Inferior parietal cortex (tissue), 1 donor: ENCODE measurements at regions not wholly inside any gene's neighbourhood (a gene's known extent, or its start where the extent isn't known, plus 50 kb on each side); places are given as distances from the start of the nearest gene placed in this dataset.
"Not testable (repeated sequence)": the region's sequence is repeated elsewhere in the genome, so short reads cannot be mapped to it uniquely, and the experiment has no call there.

ENCODE experiments used
- DNase-seq: peaks from one replicate; pipeline ENCODE4 v3.0.0-alpha.2; 2016; ENCODE audit errors: extremely low spot score

DNA sequence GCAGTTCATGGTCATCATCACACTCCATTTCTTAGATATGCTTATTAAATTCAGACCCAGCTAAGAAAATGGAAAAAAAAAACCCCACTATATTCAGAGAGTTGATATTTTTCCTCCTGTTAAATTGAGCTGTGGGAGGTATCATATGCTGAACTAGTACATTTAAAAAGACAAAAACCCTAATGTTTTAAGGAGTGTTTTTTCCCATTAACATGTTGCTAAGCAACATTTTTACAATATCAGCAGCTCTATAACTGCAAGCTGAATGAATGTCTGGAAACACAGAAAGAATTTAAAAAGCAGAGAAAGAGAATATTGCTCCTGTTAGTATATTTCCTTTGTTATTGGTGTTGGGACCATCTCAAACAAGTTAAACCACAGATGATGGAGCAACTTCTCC is 265.8 kb upstream of the GRIA1 start:
- DNase-seq: no peak

DNA sequence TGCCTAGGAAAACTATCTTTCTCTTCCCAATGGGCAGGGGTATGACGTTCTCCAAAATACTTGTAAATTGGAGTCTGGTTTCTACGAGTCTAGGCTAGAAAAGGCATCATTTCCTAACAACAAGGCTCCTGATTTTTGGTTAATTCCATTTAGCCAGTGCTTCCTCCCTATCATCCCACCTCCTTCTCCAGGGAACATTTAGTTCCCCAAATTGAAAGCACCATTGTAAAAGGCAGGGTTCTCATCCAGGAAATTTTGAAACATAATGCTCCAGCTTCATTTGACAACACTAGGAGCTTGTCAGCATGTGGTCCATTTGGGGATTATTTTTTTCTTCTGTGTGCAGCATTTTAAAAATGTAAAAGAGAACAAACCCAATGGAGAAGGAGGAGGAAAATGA is 256.5 kb upstream of the GRIA1 start:
- DNase-seq: no peak

DNA sequence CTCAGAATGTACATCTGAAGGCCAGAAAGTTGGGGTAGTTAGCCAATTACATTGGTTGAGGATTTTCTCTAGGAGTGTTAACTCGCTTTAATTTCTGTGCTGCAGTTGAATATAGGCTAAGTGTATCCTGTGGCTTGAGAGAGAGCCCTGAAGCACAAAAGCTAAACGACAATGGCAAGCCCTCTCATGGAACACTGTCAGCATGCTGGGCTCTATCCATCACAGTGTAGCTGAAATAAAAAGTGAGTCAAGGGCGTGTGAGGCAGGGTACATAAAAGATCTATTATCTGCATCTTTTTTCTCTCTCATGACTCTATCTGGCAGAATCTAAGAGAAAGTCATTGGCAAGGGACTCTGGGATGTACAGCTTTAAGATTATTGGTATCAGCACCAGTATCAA is 254.2 kb upstream of the GRIA1 start:
- no peak for DNase-seq

- DNase-seq: no peak
These were observed 252.7 kb upstream of the GRIA1 start for GRCh38 chr5:153237671-153238332.

DNA sequence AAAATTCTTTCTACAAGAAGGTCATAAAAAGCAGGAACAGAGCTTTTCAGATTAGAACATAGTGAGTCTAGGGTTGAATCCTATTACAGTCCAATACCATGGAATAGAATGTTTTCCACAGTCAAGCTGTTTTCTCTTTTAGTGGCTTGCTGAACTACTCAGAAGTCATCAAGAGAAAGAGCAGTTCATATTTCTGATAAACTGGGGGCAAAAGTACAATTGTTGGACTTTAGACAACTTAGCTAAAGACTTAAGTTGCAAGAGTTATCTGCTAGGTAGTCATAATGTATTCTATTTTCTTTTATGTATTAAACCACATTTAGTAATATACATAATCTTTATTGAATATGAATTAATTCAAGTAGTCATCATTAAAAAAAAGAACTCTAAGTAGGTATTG is 233.1 kb upstream of the GRIA1 start:
- DNase-seq: no peak

GRCh38 chr5:153258469-153258868 is 232.0 kb upstream of the GRIA1 start:
- no peak for DNase-seq

- no peak for DNase-seq
These were observed 223.0 kb upstream of the GRIA1 start for GRCh38 chr5:153267506-153267905.

- DNase-seq: no peak
These were observed 214.8 kb upstream of the GRIA1 start for GRCh38 chr5:153275695-153276094.

DNA sequence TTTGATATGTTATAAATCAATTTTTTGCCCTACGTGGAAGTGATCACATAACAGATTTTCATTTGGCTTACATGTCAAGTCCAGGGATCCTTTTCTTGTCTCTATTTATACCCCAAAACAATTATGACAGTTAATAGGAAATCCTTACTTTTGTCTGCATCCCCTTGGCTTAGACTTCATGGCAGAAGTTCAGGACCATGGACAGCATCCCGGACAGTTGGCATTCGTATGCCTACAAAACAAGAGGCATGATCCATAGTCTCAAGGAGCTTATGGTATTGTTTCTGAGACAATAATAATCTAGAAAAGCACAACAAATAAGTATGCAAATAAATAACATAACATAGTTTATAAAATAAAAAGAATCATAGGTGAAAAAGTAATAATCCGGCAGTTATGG is 214.3 kb upstream of the GRIA1 start:
- DNase-seq: no peak

DNA sequence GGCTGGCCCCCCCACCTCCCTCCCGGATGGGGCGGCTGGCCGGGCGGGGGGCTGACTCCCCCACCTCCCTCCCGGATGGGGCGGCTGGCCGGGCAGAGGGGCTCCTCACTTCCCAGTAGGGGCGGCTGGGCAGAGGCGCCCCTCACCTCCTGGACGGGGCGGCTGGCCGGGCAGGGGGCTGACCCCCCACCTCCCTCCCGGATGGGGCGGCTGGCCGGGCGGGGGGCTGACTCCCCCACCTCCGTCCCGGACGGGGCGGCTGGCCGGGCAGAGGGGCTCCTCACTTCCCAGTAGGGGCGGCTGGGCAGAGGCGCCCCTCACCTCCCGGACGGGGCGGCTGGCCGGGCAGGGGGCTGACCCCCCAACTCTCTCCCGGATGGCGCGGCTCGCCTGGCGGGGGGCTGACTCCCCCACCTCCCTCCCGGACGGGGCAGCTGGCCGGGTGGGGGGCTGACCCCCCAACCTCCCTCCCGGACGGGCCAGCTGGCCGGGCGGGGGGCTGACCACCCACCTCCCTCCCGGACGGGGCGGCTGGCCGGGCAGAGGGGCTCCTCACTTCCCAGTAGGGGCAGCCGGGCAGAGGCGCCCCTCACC is 194.1 kb upstream of the GRIA1 start:
- DNase-seq: not testable (repeated sequence)

DNA sequence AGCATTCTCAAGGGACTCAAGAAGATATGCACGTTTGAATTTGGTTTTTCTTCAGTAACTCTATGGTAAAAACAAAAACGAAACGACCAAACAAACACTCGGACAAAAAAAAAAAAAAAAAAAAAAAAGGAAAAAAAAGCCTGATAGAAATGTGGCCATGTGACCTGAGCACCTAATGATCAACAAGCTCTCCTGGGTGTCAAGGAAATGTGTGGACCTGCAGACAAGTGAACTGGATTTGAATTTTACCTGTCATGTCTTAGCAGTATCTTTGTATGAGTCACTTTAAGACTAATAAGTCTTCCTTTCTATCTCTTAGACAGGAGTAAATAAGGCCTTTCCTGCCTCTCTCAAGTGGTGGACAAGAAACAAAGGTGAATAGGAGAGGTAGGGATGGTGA is 190.6 kb upstream of the GRIA1 start:
- DNase-seq: no peak

DNA sequence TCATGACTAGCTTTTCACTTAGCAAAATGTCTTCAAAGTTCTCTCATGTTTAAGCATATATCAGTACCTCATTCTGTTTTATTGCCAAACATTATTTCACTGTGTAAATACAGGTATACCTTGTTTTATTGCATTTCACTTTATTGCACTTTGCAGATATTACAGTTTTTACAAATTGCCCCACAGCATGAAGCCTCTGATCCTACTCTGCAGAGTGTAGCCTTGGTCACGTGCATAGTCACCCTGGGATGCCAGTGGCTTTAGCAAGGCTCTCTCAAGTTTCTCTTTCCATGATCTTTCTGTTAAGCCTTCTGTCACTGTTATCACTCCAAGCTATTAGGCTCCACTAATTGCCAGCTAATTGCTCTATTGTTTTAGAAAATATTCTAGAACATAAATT is 182.2 kb upstream of the GRIA1 start:
- no peak for DNase-seq

DNA sequence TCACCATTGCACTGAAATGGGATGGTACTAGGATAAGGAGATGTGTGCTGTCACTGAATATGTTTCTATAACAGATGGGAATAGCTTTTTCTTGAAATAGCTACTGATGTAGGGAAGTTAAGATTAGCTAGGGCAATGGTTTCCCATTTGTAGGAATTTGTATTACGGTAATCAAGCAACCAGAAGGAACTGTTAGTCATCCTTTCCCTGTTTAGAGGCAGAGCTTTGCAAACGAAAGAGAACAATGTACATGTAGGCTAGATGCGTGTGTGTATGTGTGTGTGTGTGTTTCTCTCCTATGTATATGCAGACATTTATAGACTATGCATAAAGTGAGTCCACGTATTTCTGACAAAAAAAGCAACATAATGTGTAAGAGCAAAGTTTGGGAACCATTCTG is 171.9 kb upstream of the GRIA1 start:
- DNase-seq: peak; percentile 25

- DNase-seq: no peak
These were observed 169.0 kb upstream of the GRIA1 start for GRCh38 chr5:153321478-153321877.

GRCh38 chr5:153340139-153340538 is 150.3 kb upstream of the GRIA1 start:
- DNase-seq: no peak

GRCh38 chr5:153340738-153341137 is 149.7 kb upstream of the GRIA1 start:
- DNase-seq: no peak

DNA sequence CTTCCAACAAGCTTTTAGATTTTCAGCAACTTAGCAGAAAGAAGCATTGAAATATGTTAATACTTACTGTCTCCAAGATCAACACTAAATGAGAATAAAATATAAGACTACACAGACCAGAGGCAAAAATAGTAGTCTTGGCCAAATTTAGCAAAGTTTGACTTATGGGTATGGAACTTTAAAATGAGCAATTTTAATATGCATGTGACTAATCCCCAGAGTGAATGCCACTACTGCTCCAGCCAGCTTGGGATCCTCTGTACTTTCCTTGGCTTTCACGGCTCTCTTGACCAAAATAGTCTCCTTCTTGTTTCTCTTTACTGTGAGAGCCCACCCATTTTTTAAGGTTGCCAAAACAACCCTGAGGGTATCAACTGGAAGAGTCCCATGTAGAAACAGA is 148.0 kb upstream of the GRIA1 start:
- DNase-seq: no peak

DNA sequence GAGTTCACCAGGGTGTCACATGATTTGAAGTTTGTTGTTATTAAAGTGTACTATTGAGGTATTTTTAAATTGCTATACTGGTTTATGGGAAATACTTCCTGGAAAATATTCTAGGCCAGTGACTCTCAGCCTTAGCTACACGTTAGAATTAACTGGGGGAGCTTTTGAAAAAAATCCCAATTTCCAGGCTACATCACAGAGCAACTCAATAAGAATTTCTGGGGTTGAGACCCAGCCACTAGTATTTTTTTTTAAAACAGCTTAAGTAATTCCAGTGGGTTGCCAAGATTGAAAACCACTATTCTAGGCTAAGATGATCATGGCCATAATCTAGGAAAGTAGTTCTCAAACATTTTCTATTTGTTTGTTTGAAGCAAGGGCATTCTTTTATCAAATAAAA is 142.9 kb upstream of the GRIA1 start:
- no peak for DNase-seq

- no peak for DNase-seq
These were observed 140.1 kb upstream of the GRIA1 start for GRCh38 chr5:153350175-153350883.

DNA sequence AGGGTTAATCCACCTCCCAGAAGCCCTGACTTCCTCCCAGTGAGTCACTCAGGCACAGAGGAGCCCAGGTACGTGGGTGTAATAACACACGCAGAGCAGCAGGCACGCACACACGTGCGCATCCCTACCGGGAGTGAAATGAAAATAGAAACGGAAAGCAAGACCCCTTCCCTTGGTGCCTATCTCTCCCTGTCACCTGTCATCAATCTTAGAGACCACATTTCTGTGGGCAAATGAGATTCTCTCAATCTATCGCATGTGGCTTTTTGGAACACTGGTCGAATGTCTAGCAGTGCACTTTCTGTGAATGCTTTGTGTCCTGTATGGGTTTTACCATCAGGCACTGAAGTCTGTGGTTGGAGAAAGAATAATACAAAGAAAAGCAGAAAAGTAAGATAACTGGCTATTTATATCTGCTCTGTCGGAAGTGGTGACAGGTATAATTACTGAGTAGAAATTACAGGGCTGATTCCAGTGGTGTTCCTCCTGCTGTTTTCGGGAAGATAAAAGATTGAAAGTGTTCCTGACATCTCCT is 137.7 kb upstream of the GRIA1 start:
- no peak for DNase-seq

GRCh38 chr5:153357493-153358112 is 132.9 kb upstream of the GRIA1 start:
- DNase-seq: no peak

GRCh38 chr5:153358315-153358976 is 132.0 kb upstream of the GRIA1 start:
- DNase-seq: no peak
